HEK293T (cell line): ENCODE measurements at regions not wholly inside any gene's neighbourhood (a gene's known extent, or its start where the extent isn't known, plus 50 kb on each side); places are given as distances from the start of the nearest gene placed in this dataset.

Source experiments
- ARNT ChIP-seq: fragments of 450-650 bp; IDR thresholded peaks from 2 replicates; pipeline ENCODE4 v1.6.1; 2017; ENCODE audit warnings: mild to moderate bottlenecking
- BHLHE40 ChIP-seq: fragments of 450-650 bp; IDR thresholded peaks from 2 replicates; pipeline ENCODE4 v1.6.1; 2016; ENCODE audit warnings: mild to moderate bottlenecking, moderate library complexity, borderline replicate concordance
- ELF4 ChIP-seq: fragments of 450-650 bp; IDR thresholded peaks from 2 replicates; pipeline ENCODE4 v1.6.1; 2017; ENCODE audit warnings: antibody characterized with exemption
- NFRKB ChIP-seq: fragments of 450-650 bp; IDR thresholded peaks from 2 replicates; pipeline ENCODE4 v1.6.1; 2016; ENCODE audit warnings: mild to moderate bottlenecking, moderate library complexity
- SP1 ChIP-seq: fragments of 450-650 bp; IDR thresholded peaks from 2 replicates; pipeline ENCODE4 v1.6.1; 2017

DNA sequence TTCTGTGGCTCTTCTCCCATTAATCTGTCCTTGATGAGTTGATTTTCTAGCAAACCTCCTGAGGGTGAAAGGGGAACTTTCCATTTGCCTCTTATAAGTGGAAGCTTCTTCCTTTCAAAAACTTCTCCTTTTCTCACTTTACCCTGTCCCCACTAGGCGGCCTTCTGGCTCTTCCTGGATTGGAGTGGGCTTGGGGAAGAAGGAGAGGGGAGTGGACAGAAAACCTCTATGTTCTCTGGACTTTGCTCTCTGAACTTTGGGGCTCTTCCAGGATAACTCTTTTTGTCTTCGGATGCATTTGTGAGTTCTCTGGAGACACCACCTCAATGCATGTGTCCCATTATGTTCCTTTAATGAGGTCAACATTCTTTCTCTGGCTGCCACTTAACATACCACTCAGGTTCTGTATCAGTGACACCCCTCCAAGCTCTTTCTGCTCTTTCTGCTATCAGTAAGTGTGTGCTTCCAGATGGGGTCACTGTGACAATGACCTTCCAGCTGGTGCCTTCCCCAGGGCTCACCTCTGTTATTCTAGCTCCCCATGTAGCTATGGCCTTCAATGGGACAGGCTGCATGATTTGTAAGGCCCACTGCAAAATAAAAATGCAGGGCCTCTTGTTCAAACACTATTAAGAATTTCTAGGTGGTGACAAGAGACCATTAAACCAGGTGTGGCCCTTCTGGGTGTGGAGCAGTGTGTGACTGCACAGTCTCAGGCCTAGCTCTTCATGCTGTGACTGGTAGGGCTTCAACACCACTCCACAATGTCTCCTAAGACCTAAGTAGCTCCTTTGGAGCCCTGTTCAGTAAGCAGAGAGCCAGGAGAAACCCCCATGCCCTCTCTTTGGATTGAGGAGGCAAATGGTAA, 389.2 kb downstream of the EFNB2 start:
- TF ChIP-seq NFRKB = no peak
- TF ChIP-seq BHLHE40 = no peak
- TF ChIP-seq ARNT = no peak
- TF ChIP-seq ELF4 = no peak
- no peak for TF ChIP-seq SP1
